ENCODE measurements at regions not wholly inside any gene's neighbourhood (a gene's known extent, or its start where the extent isn't known, plus 50 kb on each side); places are given as distances from the start of the nearest gene placed in this dataset.
A peak's percentile ranks its signal among the peaks of the same experiment; 100 is the strongest.

GRCh38 chr18:40058811-40059570 lies 1896.0 kb upstream of the PIK3C3 start:
- no peak for DNase-seq (ENCODE audit: low spot score)

GRCh38 chr18:40056079-40056692 lies 1898.8 kb upstream of the PIK3C3 start:
- no peak for DNase-seq (ENCODE audit: low spot score)

GRCh38 chr18:40055262-40055661 lies 1899.8 kb upstream of the PIK3C3 start:
- no peak for DNase-seq (ENCODE audit: low spot score)

- DNase-seq (ENCODE audit: low spot score) = no peak
These were observed 1905.3 kb upstream of the PIK3C3 start for GRCh38 chr18:40049716-40050115.

- DNase-seq (ENCODE audit: low spot score) = no peak
These were observed 1906.0 kb upstream of the PIK3C3 start for GRCh38 chr18:40048886-40049650.

- no peak for DNase-seq (ENCODE audit: low spot score)
These were observed 1906.8 kb upstream of the PIK3C3 start for GRCh38 chr18:40048253-40048652.

GRCh38 chr18:40046596-40046995 lies 1908.4 kb upstream of the PIK3C3 start:
- no peak for DNase-seq (ENCODE audit: low spot score)

GRCh38 chr18:40041951-40042350 lies 1913.1 kb upstream of the PIK3C3 start:
- no peak for DNase-seq (ENCODE audit: low spot score)

GRCh38 chr18:40040574-40040973 lies 1914.5 kb upstream of the PIK3C3 start:
- no peak for DNase-seq (ENCODE audit: low spot score)

- DNase-seq (ENCODE audit: low spot score) = no peak
These were observed 1917.7 kb upstream of the PIK3C3 start for GRCh38 chr18:40037356-40037755.

GRCh38 chr18:40036861-40037260 lies 1918.2 kb upstream of the PIK3C3 start:
- no peak for DNase-seq (ENCODE audit: low spot score)

GRCh38 chr18:40035966-40036365 lies 1919.1 kb upstream of the PIK3C3 start:
- no peak for DNase-seq (ENCODE audit: low spot score)

GRCh38 chr18:40032076-40032475 lies 1923.0 kb upstream of the PIK3C3 start:
- no peak for DNase-seq (ENCODE audit: low spot score)

- DNase-seq (ENCODE audit: low spot score) = no peak
These were observed 1923.6 kb upstream of the PIK3C3 start for GRCh38 chr18:40031435-40031834.

GRCh38 chr18:40019797-40020392 lies 1935.1 kb upstream of the PIK3C3 start:
- no peak for DNase-seq (ENCODE audit: low spot score)

- no peak for DNase-seq (ENCODE audit: low spot score)
These were observed 1936.8 kb upstream of the PIK3C3 start for GRCh38 chr18:40018266-40018665.

- no peak for DNase-seq (ENCODE audit: low spot score)
These were observed 1938.0 kb upstream of the PIK3C3 start for GRCh38 chr18:40017021-40017420.

GRCh38 chr18:40016405-40016804 lies 1938.6 kb upstream of the PIK3C3 start:
- no peak for DNase-seq (ENCODE audit: low spot score)

GRCh38 chr18:40013001-40013609 lies 1941.9 kb upstream of the PIK3C3 start:
- no peak for DNase-seq (ENCODE audit: low spot score)

GRCh38 chr18:40011201-40011600 lies 1943.8 kb upstream of the PIK3C3 start:
- no peak for DNase-seq (ENCODE audit: low spot score)

- DNase-seq (ENCODE audit: low spot score) = no peak
These were observed 1948.4 kb upstream of the PIK3C3 start for GRCh38 chr18:40006634-40007033.

GRCh38 chr18:40004246-40004645 lies 1950.8 kb upstream of the PIK3C3 start:
- DNase-seq (ENCODE audit: low spot score) = peak; percentile 82
